Epithelial cell of esophagus (primary cell): ENCODE measurements at regions not wholly inside any gene's neighbourhood (a gene's known extent, or its start where the extent isn't known, plus 50 kb on each side); places are given as distances from the start of the nearest gene placed in this dataset.

Source experiments
- DNase-seq: peaks from one replicate; pipeline ENCODE4 v3.0.0; 2010; ENCODE audit warnings: low read depth
- H3K4me3 ChIP-seq: 2 replicates; pipeline ENCODE4 v1.5.1; 2011; ENCODE audit warnings: mild to moderate bottlenecking, low read length, control low read depth
- TF ChIP-seq, protein P1 (sequence below): IDR thresholded peaks from 2 replicates; pipeline ENCODE4 v1.5.1; 2011; ENCODE audit warnings: low read depth, mild to moderate bottlenecking, low read length, control low read depth, inconsistent platforms; ENCODE audit not compliant: insufficient read depth; ENCODE audit errors: missing control alignments

DNA sequence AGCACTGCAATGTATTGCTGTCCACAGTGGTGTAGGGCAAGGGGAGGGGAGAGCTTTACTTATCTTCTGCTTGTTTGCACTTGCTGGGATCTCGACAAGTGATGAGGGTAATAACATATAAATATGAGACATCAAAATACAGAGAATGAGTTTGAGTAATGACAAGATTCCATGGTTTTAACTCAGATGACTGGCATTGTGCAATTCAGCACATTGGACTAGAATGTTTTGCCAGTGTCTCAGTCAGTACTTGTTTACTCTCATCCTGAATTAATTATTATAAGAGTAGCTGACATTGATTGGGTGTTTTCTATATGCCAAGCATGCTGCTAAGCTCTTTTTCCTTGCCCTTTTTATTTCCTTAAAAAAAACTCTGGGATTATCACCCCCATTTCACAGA is 306.7 kb upstream of the MMADHC start:
- TF ChIP-seq, protein P1, sequence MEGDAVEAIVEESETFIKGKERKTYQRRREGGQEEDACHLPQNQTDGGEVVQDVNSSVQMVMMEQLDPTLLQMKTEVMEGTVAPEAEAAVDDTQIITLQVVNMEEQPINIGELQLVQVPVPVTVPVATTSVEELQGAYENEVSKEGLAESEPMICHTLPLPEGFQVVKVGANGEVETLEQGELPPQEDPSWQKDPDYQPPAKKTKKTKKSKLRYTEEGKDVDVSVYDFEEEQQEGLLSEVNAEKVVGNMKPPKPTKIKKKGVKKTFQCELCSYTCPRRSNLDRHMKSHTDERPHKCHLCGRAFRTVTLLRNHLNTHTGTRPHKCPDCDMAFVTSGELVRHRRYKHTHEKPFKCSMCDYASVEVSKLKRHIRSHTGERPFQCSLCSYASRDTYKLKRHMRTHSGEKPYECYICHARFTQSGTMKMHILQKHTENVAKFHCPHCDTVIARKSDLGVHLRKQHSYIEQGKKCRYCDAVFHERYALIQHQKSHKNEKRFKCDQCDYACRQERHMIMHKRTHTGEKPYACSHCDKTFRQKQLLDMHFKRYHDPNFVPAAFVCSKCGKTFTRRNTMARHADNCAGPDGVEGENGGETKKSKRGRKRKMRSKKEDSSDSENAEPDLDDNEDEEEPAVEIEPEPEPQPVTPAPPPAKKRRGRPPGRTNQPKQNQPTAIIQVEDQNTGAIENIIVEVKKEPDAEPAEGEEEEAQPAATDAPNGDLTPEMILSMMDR: no peak
- DNase-seq: peak; percentile 91
- H3K4me3 ChIP-seq: no peak overlapping the region

DNA sequence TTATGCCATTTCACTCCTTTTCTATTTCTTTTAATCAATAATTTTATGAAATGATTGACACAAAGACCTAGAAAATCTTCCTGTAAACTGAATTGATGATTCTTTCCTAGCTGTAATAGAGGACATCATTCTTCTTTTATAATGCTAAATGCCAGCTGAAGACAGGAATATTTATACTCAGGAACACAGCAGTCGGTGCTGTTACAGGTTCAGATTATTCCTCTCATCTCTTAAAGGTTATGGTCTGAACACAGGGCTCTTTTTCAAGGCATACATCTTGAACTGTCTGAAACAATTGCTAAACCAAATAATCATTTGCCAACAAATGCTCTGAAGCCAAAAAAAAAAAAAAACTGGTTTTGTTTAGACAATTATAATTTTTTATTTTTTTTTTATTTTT is 305.0 kb upstream of the MMADHC start:
- TF ChIP-seq, protein P1: no peak
- no peak for DNase-seq
- no peak overlapping the region for H3K4me3 ChIP-seq

DNA sequence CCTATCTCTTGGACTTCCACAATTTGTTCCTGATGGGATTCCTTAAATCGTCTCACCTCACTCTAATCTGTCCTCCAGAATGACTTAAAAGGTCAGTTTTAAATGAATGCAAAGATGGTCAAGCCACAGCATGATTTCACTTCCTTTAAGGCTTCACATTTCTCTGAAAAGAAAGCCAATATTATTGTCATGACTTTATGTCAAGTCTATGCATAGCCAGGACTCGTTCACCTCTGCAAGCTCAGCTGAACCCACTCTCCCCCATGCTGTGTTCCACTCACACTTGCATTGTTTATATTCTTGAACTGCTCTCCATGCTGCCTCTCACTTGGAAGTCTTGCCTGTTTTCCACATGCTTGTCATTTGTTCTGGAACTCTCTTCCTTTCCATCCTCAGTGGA is 298.4 kb upstream of the MMADHC start:
- peak; percentile 31 for DNase-seq
- no peak overlapping the region for H3K4me3 ChIP-seq
- TF ChIP-seq, protein P1: no peak

DNA sequence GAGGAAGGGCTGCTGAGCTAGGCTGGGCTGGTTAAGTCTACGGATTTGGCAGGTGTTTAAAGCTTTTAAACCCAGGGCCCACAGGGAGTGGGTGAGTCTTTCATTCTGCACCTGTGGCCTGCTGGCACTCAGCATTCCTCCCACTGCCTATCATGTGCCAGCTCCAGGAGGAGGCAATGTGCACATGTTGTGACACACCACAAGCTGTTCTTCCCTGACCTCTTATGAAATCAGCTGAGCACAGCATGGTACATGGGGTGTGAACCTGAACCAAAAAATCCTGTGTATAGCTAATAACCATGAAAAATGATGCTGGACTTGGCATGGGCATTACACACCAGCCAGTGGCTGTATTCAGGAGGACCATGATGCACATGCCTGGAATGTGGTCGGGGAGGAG is 297.9 kb upstream of the MMADHC start:
- no peak overlapping the region for H3K4me3 ChIP-seq
- DNase-seq: peak; percentile 86
- TF ChIP-seq, protein P1: peak; percentile 8

DNA sequence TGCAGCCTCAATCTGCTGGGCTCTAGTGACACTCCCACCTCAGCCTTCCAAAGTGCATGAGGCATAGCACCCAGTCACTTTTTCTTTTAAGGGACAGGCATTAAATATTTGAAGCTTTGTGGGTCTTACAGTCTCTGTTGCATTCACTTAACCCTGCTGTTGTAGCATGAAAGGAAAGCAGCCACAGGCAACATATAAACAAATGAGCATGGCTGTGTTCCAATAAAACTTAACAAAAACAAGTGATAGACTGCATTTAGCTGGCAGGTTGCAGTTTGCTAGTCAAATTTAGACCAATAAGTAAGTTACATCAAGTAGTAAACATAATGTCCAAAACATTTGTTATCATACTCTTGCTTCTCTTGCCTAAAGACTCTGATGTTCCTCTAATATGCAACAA is 297.3 kb upstream of the MMADHC start:
- DNase-seq: no peak
- H3K4me3 ChIP-seq: no peak overlapping the region
- TF ChIP-seq, protein P1: no peak

DNA sequence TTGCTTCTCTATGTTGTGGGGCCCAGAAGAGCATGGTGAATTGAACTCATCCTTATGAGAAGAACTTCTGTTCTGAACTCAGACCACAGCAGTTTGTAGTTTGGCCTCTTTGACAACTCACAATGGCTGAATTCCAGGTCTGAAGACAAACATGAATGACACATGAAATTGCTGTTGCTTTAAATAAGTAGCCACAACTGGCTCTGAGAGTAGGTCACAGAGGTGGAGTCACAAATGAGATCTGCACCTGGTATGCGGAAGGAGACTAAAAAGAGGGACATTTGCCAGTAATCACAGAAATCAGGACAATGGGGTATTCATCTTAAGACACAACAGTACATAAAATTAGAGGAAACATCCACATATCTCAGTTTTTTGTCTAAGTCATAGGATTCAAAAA is 290.3 kb upstream of the MMADHC start:
- peak; percentile 63 for DNase-seq
- H3K4me3 ChIP-seq: no peak overlapping the region
- TF ChIP-seq, protein P1: no peak

DNA sequence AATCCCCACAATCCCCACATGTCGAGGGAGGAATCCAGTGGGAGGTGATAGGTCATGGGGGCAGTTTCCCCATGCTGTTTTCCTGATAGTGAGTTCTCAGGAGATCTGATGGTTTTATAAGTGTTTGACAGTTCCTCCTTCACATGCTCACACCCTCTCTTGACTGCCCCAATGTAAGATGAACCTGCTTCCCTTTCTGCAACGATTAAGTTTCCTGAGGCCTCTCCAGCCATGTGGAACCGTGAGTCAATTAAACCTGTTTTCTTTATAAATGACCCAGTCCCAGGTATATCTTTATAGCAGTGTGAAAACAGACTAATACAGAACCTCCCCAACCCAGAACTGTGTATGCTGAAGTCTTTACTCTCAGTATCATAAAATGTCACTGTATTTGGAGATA is 289.5 kb upstream of the MMADHC start:
- TF ChIP-seq, protein P1: no peak
- no peak overlapping the region for H3K4me3 ChIP-seq
- peak; percentile 22 for DNase-seq
